Mesendoderm (in vitro differentiated cells): ENCODE measurements at regions not wholly inside any gene's neighbourhood (a gene's known extent, or its start where the extent isn't known, plus 50 kb on each side); places are given as distances from the start of the nearest gene placed in this dataset.
A peak's percentile ranks its signal among the peaks of the same experiment; 100 is the strongest.
"Not testable (repeated sequence)": the region's sequence is repeated elsewhere in the genome, so short reads cannot be mapped to it uniquely, and the experiment has no call there.

Source experiments
- DNase-seq: peaks from one replicate; pipeline ENCODE4 v3.0.0; 2013
- H2AK5ac ChIP-seq: 2 replicates; pipeline ENCODE4 v1.6.1; 2013; ENCODE audit warnings: low read length, inconsistent platforms
- H2BK120ac ChIP-seq: 2 replicates; pipeline ENCODE4 v1.6.1; 2013; ENCODE audit warnings: low read depth, mild to moderate bottlenecking, low read length, moderate library complexity, mixed read lengths
- H2BK15ac ChIP-seq: replicated peaks from 2 replicates; pipeline ENCODE4 v1.6.1; 2013; ENCODE audit warnings: low read depth, mild to moderate bottlenecking, moderate library complexity
- H2BK5ac ChIP-seq: 2 replicates; pipeline ENCODE4 v1.6.1; 2013; ENCODE audit warnings: low read length, inconsistent platforms
- H3K18ac ChIP-seq: 2 replicates; pipeline ENCODE4 v1.6.1; 2013; ENCODE audit warnings: mild to moderate bottlenecking, low read length, mixed read lengths
- H3K23ac ChIP-seq: one replicate; pipeline ENCODE4 v1.6.1; 2013; ENCODE audit warnings: low read length
- H3K27ac ChIP-seq: 2 replicates; pipeline ENCODE4 v1.5.1; 2013; ENCODE audit warnings: low read depth, mild to moderate bottlenecking, inconsistent platforms, low read length, moderate library complexity
- H3K27me3 ChIP-seq: 2 replicates; pipeline ENCODE4 v1.6.1; 2013; ENCODE audit warnings: low read length, control low read depth, mild to moderate bottlenecking, inconsistent platforms; ENCODE audit not compliant: insufficient read depth, poor library complexity
- H3K36me3 ChIP-seq: 2 replicates; pipeline ENCODE4 v1.6.1; 2013; ENCODE audit warnings: low read length, inconsistent platforms; ENCODE audit not compliant: control insufficient read depth, insufficient read depth
- H3K4ac ChIP-seq: one replicate; pipeline ENCODE4 v1.6.1; 2013; ENCODE audit warnings: low read depth, mild to moderate bottlenecking, low read length, moderate library complexity
- H3K4me1 ChIP-seq: 2 replicates; pipeline ENCODE4 v1.6.1; 2013; ENCODE audit warnings: low read depth, low read length, inconsistent platforms; ENCODE audit not compliant: control insufficient read depth
- H3K4me2 ChIP-seq: 2 replicates; pipeline ENCODE4 v1.6.1; 2013; ENCODE audit warnings: low read length
- H3K4me3 ChIP-seq: 2 replicates; pipeline ENCODE4 v1.5.1; 2013; ENCODE audit warnings: mild to moderate bottlenecking, low read length
- H3K56ac ChIP-seq: one replicate; pipeline ENCODE4 v1.6.1; 2013; ENCODE audit warnings: low read length
- H3K79me1 ChIP-seq: 2 replicates; pipeline ENCODE4 v1.6.1; 2013; ENCODE audit warnings: low read length, inconsistent platforms
- H3K79me2 ChIP-seq: 2 replicates; pipeline ENCODE4 v1.6.1; 2013; ENCODE audit warnings: mild to moderate bottlenecking, low read length; ENCODE audit not compliant: control insufficient read depth, insufficient read depth
- H3K9ac ChIP-seq: 2 replicates; pipeline ENCODE4 v1.6.1; 2013; ENCODE audit warnings: low read length, inconsistent platforms
- H4K5ac ChIP-seq: one replicate; pipeline ENCODE4 v1.6.1; 2013; ENCODE audit warnings: low read length
- H4K8ac ChIP-seq: one replicate; pipeline ENCODE4 v1.6.1; 2013; ENCODE audit warnings: low read depth, mild to moderate bottlenecking, control low read depth, low read length, moderate library complexity
- WGBS: extraction: QIAGEN DNeasy Blood & Tissue Kit; methylation state at CpG from one replicate; pipeline ENCODE4 v1.1.7; 2013; ENCODE audit warnings: low lambda C conversion rate, missing lambda C conversion rate; ENCODE audit not compliant: insufficient coverage; ENCODE audit errors: extremely low coverage; 5-methylcytosine and 5-hydroxymethylcytosine counted together

DNA sequence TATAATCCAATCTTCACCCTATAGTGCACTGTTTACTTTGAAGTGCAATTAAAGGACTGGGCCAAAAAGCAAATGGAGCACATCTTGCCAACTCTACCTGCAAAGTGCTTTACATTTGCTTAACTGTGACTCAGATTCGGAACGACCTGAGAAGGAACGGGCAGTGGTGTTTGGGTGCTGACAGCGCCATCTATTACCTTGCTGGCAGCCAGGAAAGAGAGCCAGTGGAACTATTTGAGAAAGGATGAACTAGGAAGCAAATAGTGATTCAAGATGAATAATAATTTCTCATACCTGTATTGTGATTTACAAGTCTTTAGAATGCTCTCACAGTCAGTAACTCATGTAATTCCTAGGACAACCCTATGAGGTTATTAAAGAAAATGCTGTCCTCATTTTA is 312.9 kb downstream of the PDCD6IP start:
- H3K79me2 ChIP-seq: no peaks in the 10 kb centered on the region
- no peak overlapping the region for H2BK120ac ChIP-seq
- H3K18ac ChIP-seq: no peak overlapping the region
- no peak overlapping the region for H3K56ac ChIP-seq
- no peaks in the 10 kb centered on the region for H3K36me3 ChIP-seq
- WGBS: no CpG with 5 or more reads among the region's 4 CpGs
- no peak overlapping the region for H3K27ac ChIP-seq
- H4K8ac ChIP-seq: no peak overlapping the region
- no peak overlapping the region for H2BK15ac ChIP-seq
- H3K4me2 ChIP-seq: no peak overlapping the region
- no peaks in the 10 kb centered on the region for H3K79me1 ChIP-seq
- H3K9ac ChIP-seq: no peak overlapping the region
- DNase-seq: peak; percentile 3
- H3K4me3 ChIP-seq: no peak overlapping the region
- no peak overlapping the region for H3K23ac ChIP-seq
- no peak overlapping the region for H4K5ac ChIP-seq
- no peak overlapping the region for H2BK5ac ChIP-seq
- H2AK5ac ChIP-seq: no peak overlapping the region
- H3K27me3 ChIP-seq: no peaks in the 10 kb centered on the region
- no peaks in the 10 kb centered on the region for H3K4me1 ChIP-seq
- H3K4ac ChIP-seq: no peak overlapping the region

DNA sequence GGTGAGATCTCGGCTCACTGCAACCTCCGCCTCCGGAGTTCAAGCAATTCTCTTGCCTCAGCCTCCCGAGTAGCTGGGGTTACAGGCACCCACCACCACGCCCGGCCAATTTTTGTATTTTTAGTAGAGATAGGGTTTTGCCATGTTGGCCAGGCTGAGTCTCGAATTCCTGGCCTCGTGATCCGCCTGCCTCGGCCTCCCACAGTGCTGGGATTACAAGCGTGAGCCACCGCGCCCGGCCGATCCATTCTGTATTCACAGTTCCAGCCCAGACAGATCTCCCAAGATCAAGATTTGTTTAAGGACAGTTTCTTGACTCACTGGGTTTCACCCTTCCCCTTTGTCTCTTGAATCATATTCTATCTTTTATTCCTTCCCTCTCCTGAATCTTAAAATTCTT is 313.8 kb downstream of the PDCD6IP start:
- not testable (repeated sequence) for H3K18ac ChIP-seq, H3K4me1 ChIP-seq, H3K9ac ChIP-seq, H3K4me2 ChIP-seq, H4K5ac ChIP-seq, H3K23ac ChIP-seq, H3K36me3 ChIP-seq, H3K79me2 ChIP-seq, H2BK5ac ChIP-seq, H3K56ac ChIP-seq, H2BK15ac ChIP-seq, H3K4me3 ChIP-seq, H3K27ac ChIP-seq, H4K8ac ChIP-seq, H3K79me1 ChIP-seq, H3K4ac ChIP-seq, H3K27me3 ChIP-seq, DNase-seq, H2BK120ac ChIP-seq, H2AK5ac ChIP-seq
- WGBS: no CpG with 5 or more reads among the region's 15 CpGs

DNA sequence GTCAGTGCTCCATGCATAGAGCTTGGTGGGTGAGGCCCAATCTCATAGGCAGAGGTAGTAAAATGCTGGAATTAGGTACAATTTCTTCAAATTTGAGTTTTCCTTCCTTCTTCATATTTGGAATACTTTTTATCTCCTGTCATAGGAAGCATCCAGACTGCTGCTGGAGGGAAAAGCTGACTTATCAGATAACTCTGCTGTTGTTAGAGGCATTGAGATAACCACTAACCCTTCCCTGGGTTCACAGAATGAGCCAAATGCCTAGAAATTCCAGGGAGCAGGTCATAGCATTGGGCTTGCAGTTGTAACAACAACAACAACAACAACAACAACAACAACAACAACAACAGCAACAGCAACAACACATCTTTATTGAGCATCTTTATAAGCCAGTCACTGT is 332.7 kb downstream of the PDCD6IP start:
- Histone ChIP-seq H3K4me2 (no peak overlapping the region), H3K4me1 (no peaks in the 10 kb centered on the region), H3K9ac (no peak overlapping the region), H2AK5ac (no peak overlapping the region), H4K8ac (no peak overlapping the region), H4K5ac (no peak overlapping the region), H3K27me3 (no peaks in the 10 kb centered on the region), H3K4me3 (no peak overlapping the region), H2BK5ac (no peak overlapping the region), H3K79me1 (no peaks in the 10 kb centered on the region), H3K27ac (no peak overlapping the region), H3K79me2 (no peaks in the 10 kb centered on the region), H2BK15ac (no peak overlapping the region), H3K18ac (no peak overlapping the region), H3K36me3 (no peaks in the 10 kb centered on the region), H2BK120ac (no peak overlapping the region), H3K56ac (no peak overlapping the region), H3K4ac (no peak overlapping the region), H3K23ac (no peak overlapping the region)
- DNase-seq: peak; percentile 76

DNA sequence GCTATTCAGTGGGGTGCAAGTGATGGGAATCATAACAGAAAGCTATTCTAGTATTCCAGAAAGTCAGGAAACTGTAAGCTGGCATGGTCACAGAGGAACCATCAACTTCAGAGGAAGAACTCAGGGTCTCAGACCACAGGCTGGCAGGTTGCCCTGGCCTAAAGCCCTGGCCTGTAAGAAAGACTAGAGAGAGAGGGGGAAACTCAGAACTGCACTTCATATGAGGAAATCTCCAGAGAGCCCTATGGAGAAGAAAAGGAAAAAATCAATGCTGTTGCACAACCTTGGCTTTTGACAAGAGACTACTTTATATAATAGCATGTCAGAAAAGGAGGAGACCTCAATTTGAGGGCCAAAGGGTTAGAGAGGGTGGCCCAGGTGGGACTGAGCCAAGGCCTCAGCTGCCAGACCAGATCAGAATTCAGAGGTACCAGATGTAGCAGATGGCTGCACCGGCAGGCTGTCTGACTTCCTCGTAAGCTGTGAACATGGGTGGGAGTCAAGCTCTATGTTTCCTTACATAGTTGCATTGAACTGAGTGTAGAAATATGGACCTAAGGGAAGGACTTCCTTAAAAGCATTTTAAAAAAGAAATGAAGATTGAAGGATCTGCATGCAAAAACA is 333.8 kb downstream of the PDCD6IP start:
- no peak overlapping the region for H3K4me3 ChIP-seq
- no peaks in the 10 kb centered on the region for H3K4me1 ChIP-seq
- H2AK5ac ChIP-seq: no peak overlapping the region
- H2BK120ac ChIP-seq: no peak overlapping the region
- H3K9ac ChIP-seq: no peak overlapping the region
- no peaks in the 10 kb centered on the region for H3K36me3 ChIP-seq
- H2BK5ac ChIP-seq: no peak overlapping the region
- H3K18ac ChIP-seq: no peak overlapping the region
- no peak overlapping the region for H3K4me2 ChIP-seq
- H3K56ac ChIP-seq: no peak overlapping the region
- no peaks in the 10 kb centered on the region for H3K79me2 ChIP-seq
- WGBS: no CpG with 5 or more reads among the region's 2 CpGs
- H3K79me1 ChIP-seq: no peaks in the 10 kb centered on the region
- no peak for DNase-seq
- H3K23ac ChIP-seq: no peak overlapping the region
- H4K8ac ChIP-seq: no peak overlapping the region
- no peak overlapping the region for H2BK15ac ChIP-seq
- H3K27ac ChIP-seq: no peak overlapping the region
- H3K4ac ChIP-seq: no peak overlapping the region
- H4K5ac ChIP-seq: no peak overlapping the region
- no peaks in the 10 kb centered on the region for H3K27me3 ChIP-seq

DNA sequence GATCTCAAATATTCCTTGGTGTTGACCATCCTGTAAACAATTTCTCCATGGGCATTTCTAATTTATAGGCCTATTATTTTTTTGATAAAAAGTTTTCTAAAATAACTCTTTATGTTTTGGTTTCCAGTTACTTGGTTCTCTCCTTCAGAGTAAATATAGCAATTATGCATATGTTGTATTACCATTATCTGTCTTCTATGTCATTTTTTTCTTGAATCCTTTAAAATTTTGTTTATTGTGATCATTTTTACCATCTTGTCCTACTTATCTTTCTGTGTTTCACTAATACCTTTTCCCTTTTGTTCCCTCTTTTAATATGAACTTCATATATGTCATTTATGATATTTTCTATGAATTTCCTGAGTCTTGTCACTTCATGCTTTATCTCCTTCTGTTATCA is 341.1 kb downstream of the PDCD6IP start:
- H3K4me2 ChIP-seq: no peak overlapping the region
- H3K9ac ChIP-seq: no peak overlapping the region
- no peak overlapping the region for H3K23ac ChIP-seq
- H2BK15ac ChIP-seq: no peak overlapping the region
- H3K18ac ChIP-seq: no peak overlapping the region
- no peak overlapping the region for H2BK5ac ChIP-seq
- no peak overlapping the region for H3K56ac ChIP-seq
- H3K79me1 ChIP-seq: no peaks in the 10 kb centered on the region
- H2BK120ac ChIP-seq: no peak overlapping the region
- H3K36me3 ChIP-seq: no peaks in the 10 kb centered on the region
- no peaks in the 10 kb centered on the region for H3K79me2 ChIP-seq
- no peaks in the 10 kb centered on the region for H3K27me3 ChIP-seq
- no peaks in the 10 kb centered on the region for H3K4me1 ChIP-seq
- H2AK5ac ChIP-seq: no peak overlapping the region
- H4K5ac ChIP-seq: no peak overlapping the region
- H4K8ac ChIP-seq: no peak overlapping the region
- H3K4me3 ChIP-seq: no peak overlapping the region
- H3K27ac ChIP-seq: no peak overlapping the region
- H3K4ac ChIP-seq: no peak overlapping the region
- no peak for DNase-seq

DNA sequence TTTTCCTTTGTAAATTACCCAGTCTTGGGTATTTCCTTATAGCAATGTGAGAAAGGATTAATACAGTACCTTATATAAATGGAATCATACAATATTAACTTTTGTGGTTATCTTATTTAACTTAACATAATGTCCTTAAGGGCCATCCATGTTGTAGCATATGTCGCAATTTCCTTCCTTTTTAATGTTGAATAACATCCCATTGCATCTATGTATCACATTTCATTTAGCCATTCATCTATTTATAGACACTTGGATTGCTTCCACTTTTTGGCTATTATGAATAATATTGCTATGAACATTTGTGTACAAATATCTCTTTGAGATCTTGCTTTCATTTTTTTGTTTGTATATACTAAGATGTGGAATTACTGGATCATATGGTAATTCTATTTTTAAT is 342.2 kb downstream of the PDCD6IP start:
- Histone ChIP-seq H4K5ac (no peak overlapping the region), H4K8ac (no peak overlapping the region), H2BK120ac (no peak overlapping the region), H2AK5ac (no peak overlapping the region), H3K4me1 (no peaks in the 10 kb centered on the region), H3K79me1 (no peaks in the 10 kb centered on the region), H3K4me3 (no peak overlapping the region), H3K9ac (no peak overlapping the region), H2BK5ac (no peak overlapping the region), H3K56ac (no peak overlapping the region), H3K18ac (no peak overlapping the region), H2BK15ac (no peak overlapping the region), H3K36me3 (no peaks in the 10 kb centered on the region), H3K27ac (no peak overlapping the region), H3K27me3 (no peaks in the 10 kb centered on the region), H3K23ac (no peak overlapping the region), H3K79me2 (no peaks in the 10 kb centered on the region), H3K4me2 (no peak overlapping the region), H3K4ac (no peak overlapping the region)
- no CpG with 5 or more reads among the region's 1 CpG for whole genome bisulfite sequencing
- DNase-seq: no peak
